ENCODE measurements at regions not wholly inside any gene's neighbourhood (a gene's known extent, or its start where the extent isn't known, plus 50 kb on each side); places are given as distances from the start of the nearest gene placed in this dataset.

DNA sequence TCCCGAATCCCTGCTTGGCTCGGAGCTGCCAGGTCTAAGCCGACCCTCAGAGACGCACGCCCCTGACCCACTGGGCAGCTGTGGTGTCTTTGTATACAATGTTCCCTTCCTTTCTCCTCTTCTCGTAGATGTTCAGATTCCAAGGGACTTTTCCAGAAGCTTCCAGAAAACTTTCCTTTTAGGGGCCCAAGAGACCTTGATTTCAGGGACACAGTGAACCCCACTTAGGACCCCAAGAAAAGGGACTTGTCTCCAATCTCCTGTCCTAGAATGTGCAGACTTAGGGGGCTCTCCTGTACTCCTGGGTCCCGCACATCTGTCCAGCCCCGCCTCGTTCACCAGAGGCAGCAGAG is 103.5 kb downstream of the EDN3 start:
- no peak for DNase-seq (ENCODE audit: low spot score)

DNA sequence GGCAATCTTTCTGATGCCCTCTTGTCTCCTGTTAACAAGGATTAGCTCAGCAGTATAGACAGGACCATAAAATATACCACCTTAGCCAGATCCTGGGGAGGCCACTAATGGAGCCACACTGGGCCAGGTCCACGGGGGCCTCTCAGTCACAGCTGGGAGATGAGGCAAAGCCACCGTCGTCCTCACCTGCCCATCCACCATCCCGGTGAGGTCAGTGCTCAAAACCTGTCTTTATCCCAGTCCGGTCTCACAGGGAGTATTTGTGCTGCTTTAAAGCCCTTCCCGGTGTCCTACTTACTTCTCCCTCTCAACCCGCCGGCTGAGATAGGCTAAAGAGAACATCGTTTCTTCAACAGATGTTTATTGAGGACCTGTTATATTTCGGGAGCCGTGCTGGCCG is 104.3 kb downstream of the EDN3 start:
- no peak for DNase-seq (ENCODE audit: low spot score)

DNA sequence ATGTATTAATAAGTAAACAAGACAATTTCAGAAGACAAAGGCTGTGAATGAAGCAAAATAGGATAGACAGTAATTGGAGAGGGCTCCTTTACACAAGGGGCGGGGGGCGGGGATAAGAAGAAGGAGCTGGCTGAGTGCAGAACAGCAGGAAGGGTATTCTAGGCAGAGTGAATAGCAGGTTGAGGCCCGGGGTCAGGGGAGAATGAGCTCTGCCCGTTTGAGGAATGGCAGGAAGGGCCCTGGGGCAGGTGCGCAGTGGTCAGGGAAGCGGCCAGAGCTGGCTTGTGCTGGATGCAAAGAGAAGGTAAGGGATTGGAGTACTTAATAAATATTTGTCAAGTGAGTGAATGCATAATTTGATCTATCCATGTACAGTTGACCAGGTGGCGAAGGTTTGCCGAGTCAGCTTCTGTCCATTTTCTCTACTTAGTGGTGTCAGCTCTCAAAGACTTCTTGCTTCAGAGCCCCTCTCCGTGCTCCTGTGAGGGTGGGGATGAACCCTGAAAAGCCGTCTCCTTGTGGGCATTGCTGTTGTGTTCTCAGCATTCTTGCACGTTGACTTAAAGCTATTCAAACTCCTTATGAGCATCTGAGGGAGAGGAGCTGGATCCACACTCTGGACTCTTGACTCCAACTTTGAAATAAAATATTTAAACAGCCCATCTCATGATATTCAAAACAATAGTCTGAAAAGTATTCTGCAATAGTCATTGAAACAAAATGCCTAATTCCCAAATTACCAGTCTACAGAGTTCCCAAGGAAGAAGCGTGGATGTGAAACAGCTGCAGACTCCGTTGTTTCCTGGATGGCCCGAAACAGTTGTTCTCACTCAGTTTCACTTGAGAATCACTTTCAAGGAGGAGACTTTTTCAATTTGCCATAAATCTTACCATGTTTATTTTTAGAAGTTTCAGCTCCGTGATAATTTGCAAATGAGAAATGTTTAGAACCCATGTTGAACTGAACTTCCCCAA is 105.1 kb downstream of the EDN3 start:
- no peak for DNase-seq (ENCODE audit: low spot score)

DNA sequence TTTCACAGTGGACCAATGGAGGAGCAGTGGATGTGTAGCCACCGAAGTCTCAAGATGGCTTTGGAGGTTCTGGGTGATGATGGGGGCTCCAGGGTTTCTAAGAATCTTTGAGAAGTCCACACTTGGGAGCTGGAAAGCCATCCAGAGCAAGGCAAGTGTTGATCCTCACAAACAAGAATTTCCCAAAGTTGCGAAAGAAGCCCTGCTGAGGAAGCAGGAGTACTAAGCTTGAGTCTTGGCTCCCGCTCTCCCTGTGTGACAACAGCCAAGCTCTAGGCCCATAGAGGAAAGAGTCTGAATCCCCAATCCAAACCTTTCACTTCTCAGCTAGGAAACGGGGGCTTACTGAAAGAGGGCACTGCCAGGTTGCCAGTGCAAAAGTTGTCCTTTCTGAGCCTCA is 106.0 kb downstream of the EDN3 start:
- DNase-seq (ENCODE audit: low spot score), result no peak

DNA sequence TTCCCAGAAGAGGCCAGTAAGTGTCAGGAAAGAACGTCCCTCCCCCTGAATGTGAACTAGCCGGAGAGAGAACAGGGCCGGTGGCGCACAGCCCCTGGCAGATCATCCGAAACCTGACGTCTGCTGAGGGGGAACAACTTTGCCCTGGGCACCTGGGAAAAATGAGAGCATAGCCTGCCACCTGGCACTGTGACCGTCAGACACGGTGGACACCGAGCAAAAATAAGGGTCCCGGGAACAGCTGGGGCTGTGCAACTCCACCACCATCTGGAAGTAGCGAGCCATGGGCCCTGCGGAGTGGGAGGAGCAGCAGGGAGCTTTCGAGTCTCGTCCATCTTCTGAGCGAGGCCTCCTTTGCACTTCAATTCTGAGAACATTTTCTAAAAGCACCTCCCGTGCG is 110.8 kb downstream of the EDN3 start:
- no peak for DNase-seq (ENCODE audit: low spot score)

DNA sequence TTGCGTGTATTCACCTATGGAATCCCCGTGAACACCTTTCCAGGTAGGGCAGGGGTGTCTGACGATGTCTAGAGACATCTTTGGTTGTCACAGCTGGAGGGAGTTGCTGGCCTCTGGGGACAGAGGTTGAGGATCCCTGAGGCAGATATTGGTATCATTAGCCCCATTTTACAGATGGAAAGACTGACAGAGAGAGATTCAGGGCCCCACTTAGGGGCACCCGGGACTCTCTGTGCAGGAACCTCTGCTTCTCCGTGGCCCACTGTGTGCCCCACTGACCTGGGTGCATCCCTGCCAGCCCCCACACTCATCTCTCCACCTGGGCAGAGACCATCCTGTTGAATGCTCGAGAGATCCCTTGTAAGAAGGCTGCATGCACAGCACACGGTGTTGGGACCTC is 111.2 kb downstream of the EDN3 start:
- DNase-seq (ENCODE audit: low spot score), result no peak

DNA sequence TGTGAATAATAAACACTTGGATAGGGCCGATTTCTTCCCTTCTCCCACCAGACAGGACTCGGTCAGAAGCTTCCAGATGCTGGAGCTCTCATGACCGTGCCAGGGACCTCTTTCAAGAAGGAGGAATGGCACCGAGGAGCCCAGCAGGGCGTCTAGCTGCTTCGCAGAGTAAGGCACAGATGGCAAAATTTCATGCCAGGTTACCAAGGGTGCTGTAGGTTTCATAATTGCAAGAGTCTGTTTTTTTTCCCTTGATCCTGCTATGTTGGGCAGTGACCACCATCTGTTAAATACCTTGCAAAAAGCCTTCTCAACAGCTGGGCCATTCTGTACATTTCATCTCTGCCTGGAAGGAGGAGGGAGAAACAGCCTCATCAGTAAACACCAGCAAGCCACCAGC is 111.8 kb downstream of the EDN3 start:
- DNase-seq (ENCODE audit: low spot score), result no peak

DNA sequence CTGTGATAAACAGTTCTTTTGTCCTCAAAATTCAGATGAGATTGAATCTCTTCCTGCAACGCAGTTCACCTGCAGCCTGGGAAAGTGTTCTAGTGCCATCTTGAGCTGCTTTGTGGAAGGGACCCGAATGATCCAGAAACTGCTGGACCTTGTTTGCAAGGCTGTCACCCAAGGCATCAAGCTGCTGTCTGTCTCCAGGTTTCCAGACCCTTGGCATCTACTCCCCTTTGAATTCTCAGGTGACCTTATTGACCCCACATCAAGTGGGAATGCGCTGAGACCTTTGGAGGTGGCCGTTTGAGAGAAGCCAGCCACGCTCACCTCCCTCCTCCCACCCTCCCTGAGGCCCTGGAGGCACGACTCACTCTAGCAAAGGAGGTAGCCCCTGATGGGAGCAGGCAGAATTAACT is 112.5 kb downstream of the EDN3 start:
- DNase-seq (ENCODE audit: low spot score), result no peak

DNA sequence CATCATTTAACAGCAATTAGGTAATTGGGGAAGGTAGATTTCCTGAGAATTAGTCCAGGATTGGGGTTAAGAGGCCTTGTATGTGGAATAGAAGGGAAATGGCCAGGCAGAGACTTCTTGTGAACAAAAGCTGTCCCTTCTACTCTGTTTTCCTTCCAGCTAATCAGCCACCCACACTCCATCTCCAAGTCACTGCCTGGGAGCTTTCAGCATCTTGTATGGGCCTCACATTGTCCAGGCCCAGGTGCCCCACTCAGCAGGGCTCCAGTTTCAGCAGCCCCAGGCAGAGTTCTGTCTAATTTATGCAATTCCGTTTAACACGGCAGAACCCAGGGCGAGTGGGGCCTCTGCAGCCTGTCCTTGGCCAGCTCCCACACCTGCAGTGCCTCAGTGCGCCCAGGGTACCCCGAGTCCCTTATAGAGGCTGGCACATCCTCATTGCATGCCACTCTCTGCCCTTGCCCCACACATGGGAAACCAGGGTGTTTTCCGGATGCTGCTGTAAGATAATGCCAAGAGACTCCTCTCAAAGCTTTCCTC is 113.0 kb downstream of the EDN3 start:
- no peak for DNase-seq (ENCODE audit: low spot score)

DNA sequence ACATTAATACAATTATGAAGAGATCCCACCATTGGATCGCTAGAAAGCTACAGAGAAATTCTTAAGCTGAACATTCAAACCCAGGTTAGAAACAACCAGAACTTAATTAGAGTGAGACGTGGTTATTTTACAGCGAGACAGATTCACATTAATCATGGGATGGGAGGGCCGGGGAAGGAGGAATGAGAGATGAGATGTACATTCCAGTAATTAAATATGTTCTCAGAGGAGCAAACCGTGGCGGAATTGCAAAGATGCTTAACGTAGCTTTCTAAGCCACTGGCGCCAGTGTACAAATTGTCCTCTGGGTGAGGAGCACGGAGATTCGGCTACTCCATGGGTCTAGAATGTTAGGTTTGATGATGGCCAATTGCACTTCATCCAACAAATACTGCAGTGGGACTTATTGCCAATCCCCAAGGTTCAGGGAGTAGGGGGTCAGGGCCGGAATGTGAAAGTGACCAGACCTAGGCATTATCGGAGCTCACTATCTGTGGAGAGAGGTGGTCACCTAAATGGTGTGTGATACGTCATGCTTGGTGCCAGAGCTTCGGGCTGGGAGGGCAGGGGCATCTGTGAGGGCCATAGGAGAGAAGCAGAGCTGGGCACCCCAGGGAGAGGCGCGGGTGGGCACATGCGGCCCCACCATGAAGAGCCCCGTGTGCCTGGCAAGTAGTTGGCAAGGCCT is 114.7 kb downstream of the EDN3 start:
- no peak for DNase-seq (ENCODE audit: low spot score)

DNA sequence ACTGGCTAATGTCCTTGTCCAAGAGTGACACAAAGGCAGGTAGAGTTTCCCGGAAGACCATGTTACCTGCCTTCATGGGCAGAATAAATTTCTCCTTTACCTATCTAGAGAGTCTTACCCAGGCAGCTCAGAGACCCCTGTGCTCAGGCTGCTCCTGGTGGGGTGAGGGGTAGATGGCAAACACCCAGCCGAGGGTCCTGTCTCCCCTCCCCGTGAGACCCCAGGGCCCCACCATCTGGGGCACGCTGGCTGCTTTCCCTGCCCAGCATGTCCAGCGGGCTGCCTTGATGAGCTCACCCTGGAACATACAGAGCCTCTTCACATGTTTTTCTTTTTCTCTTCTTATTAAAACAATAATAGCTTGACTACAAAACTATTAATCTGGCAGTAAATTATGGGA is 116.5 kb downstream of the EDN3 start:
- DNase-seq (ENCODE audit: low spot score), result no peak

DNA sequence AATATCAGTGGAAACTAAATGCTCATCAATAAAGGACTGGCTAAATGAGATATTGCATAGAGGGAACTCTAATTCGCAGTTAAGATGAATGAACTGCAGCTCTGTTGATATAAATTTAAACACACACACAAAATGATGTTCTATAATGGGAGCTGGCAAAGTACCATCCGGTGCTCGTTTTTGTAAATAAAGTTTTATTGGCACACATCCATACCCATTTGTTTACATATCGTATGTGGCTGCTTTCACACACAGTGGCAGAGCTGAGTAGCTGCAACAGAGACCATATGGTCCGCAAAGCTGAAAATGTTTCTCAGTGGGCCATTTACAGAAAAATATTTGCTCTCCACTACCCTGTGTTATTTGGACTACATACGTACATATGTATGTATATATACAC is 120.7 kb downstream of the EDN3 start:
- no peak for DNase-seq (ENCODE audit: low spot score)

DNA sequence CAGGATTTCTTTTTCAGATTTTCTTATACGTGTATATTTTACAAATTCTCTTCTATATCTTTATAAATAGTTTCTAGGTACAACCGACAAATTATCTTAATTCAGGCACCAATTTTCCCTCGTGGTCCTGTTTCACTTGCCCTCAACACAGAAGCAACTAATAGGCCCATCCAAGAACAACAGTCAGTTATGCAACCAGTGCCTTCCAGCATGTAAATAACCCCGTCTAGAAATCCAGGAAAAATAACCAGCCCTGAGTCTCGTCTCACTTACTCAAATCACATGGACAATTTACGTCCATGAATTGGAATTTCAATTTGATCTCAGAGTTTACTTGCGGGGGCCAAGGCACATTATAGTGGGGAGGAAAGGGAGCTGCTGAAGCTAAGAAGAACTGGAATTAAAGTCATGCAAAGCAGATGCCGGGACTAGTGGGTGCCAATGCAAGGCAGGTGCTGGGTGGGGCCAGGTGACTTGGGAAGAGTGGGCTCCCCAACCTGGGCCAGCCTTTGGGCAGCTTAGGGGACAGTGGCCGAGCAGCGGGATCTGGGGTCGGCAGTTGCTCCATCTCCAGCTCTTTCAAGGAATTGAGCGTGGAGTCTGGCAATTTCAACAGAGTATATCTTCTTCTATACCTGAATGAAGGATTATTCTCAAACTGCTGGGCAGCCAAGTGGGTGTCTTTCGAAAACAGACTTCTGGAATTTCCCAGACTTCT is 121.7 kb downstream of the EDN3 start:
- no peak for DNase-seq (ENCODE audit: low spot score)

DNA sequence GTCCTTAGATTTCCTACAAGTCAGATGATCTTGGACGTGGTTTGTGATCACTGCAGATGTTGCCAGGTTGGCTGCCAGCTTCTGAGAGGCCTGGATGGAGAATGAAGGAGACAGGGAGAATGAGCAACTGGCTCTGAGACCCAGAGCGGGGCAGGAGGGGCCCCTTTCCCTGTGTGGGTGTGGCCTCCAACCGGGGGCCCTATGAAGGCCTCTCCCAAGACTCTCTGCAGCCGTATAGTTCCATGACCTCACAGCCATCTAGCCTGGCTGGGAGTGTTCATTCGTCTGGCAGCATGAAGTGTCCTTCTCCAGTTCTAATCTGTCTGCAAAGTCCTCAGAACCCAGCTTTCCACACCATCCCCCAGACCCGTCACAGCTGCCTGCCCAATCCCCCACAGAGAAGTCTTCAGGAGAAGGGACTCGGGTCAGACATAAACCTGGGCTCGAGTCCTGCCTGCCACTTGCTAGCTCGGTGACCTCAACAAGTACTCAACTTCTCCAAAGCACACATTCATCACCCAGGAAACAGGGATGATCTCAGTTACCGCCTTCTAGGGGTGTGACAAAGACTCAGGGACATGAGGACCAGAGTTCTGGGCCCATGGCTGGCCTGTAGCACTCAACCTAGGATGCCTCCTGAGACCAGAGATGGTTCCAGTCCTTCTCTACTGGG is 122.6 kb downstream of the EDN3 start:
- DNase-seq (ENCODE audit: low spot score), result no peak

DNA sequence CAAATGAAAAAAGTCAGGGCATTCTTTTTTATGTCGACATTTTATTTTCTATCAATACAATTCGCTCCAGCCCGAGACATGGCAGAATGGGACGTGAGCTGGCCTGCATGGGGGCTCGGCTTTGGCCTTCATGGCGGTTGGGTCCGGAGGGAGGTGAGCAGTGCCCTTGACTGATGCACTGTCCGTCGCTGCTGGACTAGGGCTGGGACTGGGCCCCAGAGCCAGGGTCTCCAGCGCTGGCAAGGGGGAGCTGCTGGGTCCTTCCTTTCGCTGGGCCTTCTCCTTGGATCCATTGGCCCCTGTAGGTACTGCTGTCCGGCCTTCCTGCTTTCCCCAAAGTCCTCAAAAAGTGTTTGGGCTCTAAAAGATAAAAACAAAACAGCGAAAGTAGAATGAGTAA is 124.6 kb downstream of the EDN3 start:
- no peak for DNase-seq (ENCODE audit: low spot score)

DNA sequence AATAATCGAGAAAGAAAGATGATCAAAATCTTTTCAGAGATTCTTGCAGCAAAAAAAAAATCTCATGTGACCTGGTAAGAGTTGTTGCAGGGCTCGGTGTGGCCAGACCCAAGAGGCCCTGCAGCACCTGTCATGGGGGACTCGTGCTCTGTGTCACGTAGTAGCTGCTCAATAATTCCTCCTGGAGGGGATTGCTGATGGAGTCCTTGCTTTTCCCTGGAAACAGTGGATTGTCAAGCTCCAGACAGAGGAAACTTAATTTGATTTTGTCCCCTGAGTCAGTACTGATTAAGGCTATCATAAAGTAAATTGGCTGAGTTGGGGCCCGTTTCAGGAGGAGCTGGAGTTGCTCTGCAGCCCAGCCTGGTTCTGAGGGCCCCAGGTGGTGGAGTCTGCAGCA is 125.2 kb downstream of the EDN3 start:
- no peak for DNase-seq (ENCODE audit: low spot score)

DNA sequence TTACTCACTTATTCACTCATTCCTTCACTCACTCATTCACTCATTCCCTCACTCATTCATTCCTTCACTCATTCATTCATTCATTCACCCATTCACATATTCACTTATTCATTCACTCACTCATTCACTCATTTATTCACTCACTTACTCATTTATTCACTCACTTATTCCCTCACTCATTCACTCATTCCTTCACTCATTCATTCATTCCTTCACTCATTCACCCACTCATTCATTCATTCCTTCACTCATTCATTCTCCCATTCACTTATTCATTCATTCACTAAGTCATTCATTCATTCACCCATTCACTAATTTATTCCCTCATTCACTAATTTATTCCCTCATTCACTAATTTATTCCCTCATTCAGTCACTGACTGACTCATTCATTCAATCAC is 127.6 kb downstream of the EDN3 start:
- DNase-seq (ENCODE audit: low spot score), result no peak

DNA sequence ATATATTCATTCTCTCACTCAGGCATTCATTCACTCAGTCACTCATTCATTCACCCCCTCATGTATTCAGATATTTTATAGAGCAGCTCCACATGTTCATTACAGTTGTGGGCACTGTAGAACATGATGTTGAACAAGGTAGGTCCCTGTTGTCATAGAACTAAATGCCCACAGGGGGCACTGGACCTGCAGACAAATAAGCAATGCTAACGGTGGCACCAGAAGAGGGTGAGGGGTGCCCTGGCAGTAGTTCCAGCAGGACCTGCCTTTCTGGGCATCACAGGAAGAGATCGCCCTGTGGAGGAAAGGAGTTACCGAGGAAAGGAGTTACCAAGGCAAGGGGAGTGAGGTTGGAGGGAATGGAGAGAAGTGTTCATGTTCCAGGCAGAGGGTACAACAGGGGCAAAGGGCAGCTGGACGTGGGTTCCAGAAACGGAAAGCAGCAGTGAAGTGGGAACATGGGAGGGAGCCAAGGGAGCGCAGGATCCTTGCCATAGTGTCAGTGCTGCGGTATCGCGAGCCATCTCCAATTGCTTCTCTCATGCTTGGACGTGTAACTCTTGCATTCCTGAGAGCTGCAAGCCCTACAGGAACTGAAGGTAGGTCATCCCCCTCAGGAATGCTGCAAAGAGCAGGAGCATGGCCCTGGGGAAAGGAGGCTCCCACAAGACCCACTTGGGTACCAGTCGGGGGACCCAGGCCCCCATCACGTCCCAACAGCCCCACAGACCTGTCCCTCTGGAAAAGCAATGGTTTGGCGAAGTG is 128.2 kb downstream of the EDN3 start:
- DNase-seq (ENCODE audit: low spot score), result no peak

DNA sequence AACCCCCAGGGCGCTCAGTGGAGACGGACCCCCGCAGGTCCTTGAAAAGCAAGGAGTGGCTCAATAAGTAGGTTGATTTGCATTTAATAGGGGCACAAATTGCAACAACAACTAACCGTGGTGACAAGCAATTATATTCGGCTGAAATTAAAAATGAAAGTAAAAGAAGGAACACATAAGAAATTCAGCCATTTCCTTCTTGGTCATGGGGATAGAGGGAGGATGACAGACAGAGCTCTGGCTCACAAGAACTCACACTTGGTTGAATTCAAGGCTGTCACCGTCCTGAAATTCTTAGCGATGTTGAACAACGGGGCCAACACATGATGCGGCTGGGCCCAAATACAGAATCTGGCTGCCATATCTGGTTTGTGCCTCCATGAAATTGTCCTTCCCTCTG is 129.0 kb downstream of the EDN3 start:
- DNase-seq (ENCODE audit: low spot score), result no peak

DNA sequence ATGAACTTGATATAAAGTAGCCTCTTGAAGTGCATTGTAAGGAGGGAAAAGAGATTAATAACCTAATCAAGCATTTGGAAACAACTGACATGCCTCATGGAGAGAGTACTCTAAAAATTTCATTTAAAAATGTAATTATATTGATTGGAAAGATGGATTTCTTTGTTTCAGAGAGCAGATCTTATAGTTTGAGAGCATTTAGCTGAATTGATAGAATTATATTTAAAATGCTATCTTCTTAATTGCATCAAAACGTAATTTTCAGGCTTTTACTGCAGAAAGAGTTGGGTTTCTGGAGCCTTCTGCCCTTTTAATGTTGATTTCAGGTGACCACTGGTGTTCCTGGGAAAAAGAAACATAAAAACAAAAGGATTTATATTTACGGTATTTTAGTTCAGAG is 130.6 kb downstream of the EDN3 start:
- no peak for DNase-seq (ENCODE audit: low spot score)

DNA sequence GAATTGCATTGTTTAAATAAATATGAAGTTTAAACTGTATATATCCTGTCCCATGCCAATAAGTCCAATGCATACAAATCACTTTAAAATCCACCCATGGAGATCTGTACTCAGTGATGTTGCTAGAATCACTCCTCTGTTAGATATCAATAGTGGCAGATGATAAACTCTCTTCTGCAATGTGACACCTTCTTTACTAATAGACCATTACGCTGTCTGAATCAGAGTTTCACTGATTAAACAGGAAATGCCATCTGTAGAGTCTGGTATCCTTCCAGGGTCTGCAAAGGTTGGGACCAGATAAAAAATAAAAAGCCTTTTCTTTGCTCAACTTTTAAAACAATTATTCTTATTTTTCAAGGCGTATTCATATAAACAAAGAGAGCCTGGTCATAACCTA is 134.5 kb downstream of the EDN3 start:
- DNase-seq (ENCODE audit: low spot score), result no peak

Measured in AG08395 (cell line).